DMS79 (cell line): ENCODE measurements at regions not wholly inside any gene's neighbourhood (a gene's known extent, or its start where the extent isn't known, plus 50 kb on each side); places are given as distances from the start of the nearest gene placed in this dataset.
A peak's percentile ranks its signal among the peaks of the same experiment; 100 is the strongest.

ENCODE experiments used
- DNase-seq: peaks from one replicate; lab custom pipeline; 2025; lab: John Stamatoyannopoulos, UW

DNA sequence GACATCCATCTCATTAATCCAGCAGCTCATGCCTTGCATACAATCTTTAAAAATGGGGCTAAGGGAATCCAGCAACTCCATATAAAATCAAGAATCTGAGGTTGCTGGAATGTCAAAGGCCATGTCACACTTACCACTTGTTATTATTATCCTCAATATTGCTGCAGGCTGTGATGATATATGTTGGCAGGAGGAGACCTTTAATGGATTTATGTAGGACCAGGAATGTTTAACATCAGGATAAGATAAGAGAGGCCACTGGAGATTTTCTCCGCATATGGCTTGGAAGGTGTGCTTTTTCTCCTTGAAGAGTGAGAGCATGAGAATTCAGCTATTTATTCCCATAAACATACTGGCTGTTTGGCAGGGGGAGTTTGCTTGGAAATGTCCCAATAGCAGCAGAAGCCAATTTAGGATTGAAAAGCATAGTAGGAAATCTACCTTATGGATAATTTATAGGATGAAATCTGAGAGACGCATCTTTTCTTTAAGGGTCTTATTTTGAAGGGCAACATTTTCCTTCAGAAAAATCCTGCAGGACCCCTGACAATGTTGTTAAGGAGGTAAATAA is 481.4 kb downstream of the AGTPBP1 start:
- no peak for DNase-seq

DNA sequence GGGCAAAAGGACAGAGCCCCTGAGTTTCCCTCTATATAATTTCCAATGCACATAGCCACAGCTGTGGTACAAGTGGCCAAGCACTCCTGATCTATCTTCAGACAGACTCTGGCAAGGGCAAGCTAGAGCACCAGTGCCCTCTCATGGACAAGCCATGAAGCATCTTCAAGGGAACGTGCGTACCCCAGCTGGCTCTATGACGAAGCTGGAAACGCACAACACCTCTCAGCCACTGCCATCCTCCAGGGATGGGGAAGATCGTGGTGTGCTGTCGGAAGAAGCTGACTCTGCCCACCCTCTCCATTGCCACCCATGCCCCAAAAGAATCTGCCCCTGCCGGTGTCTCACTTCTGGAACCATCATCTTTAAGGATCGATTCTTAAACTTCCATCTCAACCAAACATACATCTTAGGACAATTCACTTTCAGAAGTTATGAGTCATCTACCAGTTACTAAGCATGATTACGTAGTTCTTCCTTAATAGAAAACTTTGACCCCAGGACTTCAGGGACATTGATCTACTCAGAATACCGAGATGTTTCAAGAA is 482.9 kb downstream of the AGTPBP1 start:
- DNase-seq = peak; percentile 26

DNA sequence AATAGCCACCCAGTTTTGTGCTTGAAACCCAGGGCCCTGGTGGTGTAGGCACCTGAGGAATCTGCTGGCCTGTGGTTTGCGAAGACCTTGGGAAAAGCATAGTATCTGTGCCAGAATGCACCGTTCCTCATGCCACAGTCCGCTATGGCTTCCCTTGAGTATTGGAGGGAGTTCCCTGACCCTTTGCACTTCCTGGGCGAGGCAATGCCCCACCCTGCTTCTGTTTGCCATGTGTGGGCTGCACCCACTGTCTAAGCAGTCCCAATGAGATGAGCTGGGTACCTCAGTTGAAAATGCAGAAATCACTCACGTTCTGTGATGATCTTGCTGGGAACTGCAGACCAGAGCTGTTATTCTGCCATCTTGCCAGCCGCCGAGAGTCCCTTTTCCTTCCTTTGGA is 483.5 kb downstream of the AGTPBP1 start:
- no peak for DNase-seq

DNA sequence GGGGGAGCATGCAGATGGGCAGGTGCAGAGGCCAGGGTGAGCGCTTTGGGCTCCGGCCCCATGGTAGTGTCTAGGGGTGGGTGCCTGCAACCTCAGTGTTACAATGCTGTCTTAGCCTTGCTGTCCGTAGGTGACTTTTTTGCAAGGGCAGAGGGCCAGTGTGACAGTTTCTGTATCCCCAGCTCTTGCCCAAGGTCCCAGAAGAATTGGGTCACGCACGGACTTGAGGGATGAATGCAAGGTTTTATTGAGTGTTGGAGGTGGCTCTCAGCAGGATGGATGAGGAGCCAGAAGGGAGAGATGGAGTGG is 492.5 kb downstream of the AGTPBP1 start:
- no peak for DNase-seq

DNA sequence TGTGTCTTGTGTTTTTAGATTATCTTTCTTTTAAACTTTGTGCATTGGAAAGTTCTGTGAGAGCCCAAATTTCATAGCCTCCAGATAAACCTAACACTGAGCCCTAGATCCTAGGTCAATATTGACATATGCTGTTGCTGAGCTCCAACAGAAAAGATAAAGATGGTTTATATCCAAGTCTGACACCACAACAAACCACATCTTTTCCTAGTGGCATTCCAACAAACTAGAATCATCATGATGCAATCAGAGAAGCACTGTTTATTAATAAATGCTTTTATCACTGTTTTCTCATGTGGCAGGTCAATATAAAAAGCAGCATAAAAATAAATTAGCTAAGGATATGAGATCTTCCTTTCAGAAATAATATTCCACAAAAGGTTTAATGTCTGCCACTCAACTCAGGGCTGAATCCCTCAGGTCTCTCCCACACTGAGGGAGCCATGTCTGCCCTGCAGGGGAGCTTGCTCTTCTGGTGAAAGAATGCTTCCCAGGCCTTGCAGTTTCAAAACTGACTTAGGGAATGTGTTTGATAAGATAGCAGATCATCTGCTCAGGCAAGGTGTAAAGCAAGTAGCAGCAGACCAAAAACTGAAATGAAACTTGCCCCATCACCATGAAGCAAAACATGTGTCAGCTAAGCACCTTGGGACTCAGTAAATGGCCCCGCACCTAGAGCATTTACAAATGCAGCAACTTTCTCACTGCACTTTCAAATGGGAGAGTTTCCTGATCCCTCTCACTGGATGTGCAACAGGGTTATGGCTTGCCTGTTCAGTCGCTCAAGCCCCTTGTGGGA is 493.0 kb downstream of the AGTPBP1 start:
- no peak for DNase-seq

DNA sequence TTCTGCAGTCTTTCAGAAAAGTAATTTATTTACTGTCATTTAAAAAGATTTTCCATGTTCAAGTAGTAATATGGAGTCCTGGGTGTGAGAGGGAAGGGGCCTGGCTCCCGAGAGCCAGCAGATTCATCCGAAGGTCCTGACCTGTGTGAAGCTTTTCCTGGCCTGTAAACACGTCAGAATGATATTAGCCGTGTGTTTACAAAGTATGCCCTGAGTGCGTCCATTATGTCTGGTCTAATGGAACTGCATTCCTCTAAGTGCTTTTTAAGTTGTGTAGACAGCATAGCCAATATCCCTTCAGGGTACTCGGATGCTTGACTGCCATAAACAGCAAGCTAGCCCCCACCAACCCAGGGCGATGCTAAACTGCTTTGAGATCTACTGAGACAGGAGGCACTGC is 495.2 kb downstream of the AGTPBP1 start:
- DNase-seq = peak; percentile 14

DNA sequence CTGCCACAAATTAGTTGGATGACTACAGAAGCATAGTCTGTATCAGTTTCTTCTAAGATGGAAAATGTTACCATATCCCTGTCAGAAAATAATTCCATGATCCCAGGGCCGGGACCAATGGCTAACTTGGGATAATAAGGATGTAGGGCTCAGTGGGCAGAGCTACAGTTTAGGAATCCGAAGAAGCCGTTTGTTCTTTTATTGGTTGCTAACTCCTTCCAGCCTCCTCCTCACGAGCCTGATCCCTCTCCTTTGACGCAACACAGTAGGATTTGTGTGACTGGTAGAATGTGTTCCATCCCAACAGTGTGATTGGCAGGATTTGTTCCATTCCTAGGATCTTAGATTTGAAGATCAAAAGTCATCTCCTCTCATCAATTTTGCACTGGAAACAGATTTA is 496.9 kb downstream of the AGTPBP1 start:
- no peak for DNase-seq

DNA sequence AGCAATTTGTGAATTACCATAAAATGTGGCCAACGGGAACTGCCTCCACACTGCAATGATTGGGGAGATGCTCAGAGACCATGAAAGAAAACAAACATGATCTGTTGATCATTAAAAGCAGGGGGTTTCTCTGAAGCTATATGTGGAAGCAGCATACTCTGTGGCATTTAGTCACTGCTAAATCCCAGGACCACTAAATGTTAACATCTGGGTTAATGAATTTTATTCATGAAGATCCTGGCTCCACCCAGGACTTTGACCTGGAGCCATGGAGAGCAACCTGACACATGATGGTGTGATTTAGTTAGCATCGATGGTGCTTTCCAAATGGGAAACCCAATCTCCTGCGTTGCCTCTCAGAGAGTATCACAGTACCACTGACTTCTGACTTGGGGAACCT is 497.8 kb downstream of the AGTPBP1 start:
- no peak for DNase-seq

DNA sequence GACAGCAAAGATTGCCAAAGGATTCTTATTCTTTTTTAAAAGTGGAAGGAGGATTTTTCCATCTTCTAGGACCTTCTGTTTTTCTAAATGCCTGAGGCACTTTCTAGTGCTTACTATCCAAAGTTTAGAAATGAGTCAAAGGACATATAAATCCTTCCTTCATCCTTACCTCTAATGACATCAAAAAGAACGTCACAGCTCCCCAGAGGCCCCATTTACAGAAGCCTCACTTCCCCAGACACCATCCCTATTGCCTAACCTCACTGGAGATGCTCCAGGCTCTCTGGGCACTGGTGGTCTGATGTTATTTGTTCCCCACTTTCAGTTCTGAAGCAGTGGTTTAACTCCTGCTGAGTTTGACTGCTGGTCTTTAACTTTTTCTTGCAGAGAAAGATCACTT is 504.3 kb downstream of the AGTPBP1 start:
- DNase-seq = no peak

DNA sequence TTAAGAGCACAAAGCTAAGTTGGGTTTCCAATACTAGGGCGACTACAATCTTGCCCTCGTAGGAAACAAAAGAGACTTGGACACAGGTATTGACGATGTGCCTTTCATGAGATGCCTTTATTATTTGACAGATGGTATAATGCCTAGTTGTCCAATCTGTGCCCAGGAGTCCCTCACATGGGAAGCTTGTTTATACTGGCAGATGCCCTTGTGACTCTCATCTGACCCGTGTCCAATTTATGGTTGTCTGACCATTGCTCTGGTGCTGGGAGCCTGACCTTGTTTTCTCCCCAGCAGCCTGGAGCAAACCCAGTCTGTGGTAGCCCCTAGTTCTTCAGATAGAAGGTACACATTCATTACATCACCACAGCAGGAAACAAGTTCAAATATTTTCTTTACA is 511.7 kb downstream of the AGTPBP1 start:
- DNase-seq = no peak

DNA sequence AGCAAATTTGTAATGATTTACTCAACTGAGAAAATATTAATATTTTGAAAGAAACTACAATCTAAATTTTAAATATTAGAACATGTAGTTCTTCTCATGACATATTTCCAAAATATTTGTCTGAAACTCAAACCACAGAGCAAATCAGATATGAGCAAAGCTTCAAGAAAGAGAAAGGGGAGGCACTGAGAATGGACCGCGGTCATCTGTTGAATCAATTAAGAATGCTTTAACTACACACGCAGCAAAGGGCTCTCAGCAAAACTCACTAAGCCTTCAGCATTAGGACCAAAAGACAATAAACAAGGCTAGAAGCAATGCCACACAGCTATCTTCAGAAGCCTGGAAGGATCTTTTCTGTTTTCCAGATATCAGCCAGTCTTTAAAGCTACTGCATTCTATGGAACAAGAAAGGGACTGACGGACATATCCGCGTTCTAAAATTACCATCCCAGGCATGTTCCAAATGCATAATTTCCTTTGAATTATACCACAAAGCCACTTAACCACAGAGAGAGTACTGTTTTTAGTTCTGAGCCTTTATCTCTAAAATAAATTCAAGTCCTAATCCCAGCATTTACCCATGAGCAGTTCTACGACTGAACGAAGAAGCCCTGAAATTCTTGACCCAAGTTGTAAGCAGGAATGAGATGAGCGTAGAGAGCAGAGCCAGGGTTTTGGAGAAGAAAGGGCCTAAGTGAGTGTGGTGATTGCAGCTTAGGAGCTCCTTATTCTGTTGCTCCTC is 513.5 kb downstream of the AGTPBP1 start:
- no peak for DNase-seq

DNA sequence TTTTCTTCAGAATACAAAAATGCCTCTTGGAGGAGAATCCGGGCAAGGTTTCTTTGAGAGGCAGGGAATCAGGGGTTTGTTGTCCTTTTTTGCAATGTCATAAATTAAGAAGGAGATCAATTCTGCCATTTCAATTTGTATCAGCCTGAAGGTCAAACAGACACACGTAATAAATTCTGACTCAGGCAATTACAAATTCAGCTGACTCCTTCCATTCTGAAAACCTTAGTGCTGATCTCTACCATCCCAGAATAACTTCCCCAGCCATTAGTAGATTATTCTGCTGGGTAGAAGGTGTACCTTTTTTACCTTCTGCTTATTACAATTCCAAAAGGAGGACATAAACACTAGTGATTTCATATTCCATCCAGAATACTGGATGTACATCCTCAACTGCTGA is 516.6 kb downstream of the AGTPBP1 start:
- DNase-seq = no peak

DNA sequence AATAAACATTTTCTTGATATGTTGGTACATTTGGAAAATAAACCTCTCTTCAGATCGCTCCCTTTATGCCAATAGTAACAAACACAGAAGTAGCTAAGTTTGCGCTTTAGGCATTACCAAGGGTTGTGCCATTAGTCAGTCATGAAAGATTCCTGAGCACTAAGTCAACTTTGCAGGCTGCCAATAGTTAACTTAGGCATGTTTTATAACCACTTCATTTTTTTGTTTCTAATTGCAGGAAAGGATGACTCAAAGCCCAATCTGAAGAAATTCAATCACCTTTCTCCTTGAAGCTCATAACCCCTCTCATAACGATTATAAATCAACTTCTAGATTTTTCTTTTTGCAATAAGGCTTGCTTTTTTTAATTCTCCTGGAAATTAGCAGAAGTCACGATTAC is 517.0 kb downstream of the AGTPBP1 start:
- DNase-seq = no peak

DNA sequence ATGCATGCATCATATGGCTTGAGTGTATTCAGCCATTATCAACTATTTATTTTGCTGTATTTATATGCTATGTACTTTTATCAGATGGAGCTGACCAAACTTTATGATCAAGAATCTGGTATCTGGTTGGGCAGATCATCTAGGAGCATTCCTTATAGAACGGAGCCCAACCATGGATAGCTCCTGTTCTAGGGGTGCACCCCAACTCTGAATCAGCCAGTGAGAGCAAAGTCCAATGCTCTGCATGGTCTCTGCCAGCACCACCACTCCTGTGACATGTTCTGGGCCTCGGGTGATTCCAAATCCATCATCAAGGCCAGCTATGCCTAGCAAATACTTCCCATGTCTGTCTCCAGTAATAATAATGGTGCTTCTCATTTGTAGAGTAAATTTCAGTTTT is 517.5 kb downstream of the AGTPBP1 start:
- DNase-seq = no peak

DNA sequence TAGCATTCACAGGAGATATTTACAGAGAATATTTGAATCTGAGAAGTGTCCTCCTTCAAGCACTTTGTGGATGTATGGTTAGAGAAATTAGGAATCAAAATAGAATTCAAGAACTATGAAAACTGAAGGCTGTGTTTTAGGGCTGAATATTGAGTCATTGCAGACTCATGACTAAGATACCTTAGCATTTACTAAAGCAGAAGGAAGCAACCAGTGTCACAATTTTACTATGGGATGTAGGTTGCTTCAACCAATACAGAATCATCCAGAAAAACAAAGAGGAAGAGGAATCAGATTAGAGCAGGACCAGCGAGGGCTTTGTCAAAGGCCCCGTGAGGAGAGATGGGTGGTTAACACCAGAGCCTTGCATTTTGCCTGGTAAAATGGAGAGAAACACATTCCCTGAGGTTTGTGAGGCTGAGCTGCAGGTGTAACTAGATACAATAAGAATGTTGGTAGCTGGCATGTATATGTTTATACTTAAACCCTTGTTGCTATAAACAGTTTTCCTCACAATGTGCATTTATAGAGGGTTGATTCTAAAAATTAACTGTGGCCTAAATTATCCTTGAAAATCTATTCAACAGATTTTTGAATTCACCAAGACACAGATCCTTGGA is 518.1 kb downstream of the AGTPBP1 start:
- DNase-seq = no peak

DNA sequence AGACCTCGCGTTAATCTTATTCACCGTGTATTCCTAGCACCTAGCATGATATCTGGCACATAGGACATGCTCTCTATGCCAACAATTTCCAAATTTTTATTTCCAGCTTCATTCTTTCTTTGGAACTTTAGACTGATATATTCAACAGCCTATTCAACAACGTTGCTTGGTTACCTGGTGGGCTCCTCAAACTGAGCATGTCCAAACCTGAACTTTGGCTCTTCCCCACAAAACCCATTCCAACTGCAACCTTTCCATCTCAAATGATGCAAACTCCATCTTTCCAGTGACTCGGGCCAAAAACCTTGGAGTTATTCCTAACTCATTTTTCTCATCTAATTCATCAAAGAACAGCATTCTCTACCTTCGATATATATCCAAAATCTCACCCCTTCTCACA is 525.2 kb downstream of the AGTPBP1 start:
- no peak for DNase-seq

DNA sequence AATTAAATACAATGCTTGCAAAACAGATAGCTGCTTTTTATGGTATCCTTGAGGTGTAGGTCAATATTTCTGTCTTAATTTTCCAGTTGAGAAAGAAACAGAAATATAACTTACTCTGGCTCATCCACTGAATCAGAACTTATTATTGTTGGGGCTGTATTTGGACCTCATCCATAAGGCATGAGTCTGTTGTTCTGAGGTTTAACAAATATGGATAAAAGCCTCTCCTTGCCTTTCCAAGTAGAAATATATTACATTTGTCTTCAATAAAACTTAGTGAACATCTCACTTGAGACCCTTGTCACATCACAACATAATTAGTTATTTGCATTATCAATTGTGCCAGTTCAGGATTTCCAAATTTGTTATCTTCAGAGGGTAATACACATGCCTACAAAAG is 525.8 kb downstream of the AGTPBP1 start:
- DNase-seq = no peak

DNA sequence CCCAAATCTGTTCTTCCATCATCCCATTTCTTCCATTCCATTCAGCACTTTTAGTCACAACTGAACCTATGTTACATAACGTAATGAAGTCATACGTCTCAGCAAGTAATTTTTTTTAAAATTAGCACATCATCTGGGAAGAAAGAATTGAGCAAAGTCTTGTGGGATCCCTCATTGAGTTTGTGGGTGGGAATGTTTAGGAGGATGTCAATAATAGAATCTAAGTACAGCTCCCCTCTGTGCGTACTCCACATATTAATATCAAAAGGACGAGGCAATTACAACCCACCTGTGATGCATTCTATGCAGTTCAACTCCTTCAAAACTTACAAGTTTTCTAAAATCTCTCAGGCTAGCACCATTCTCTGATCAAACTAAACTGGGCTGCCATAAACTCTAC is 526.3 kb downstream of the AGTPBP1 start:
- DNase-seq = no peak

DNA sequence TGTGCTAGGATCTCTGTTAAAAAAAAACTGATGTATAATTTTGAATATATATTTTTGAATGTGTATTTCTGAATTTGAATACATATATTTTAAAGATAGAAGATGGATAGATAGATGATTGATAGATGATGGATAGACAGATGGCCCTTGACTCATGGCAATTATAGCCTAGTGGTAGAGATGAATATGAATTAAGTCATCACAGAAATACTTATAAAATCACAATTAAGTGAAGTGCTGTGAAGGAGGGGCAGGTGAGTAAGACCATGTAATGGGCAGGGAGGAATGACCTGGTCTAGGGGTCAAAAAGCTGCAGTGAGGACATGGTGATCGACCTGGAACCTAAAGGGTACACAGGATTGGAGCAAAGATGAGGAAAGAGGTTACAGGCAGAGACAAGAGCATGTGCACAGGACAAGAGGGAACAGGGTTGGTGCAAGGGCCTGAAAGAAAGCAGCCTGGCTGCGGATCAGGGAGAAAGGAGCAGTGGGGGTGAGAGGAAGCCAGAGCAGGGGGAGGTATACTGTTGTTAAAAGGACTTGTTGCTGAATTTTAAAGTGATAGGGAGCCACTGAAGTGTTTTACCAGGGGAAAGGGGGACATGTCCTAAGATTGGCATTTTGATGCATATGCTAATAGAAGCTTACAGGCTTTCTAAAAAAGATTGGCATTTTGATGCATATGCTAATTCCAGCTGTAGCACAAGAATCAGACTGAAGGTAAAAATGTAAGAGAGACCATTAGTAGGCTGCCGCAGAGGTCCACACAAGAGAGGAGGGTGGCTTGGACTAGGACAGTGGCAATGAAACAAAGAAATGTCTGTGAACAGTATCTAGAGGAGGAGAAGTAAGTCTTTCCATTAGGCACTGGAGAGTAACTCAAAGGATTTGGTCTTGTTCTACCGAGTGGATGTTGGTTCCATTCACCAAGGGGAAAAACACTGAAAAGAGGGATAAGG is 527.8 kb downstream of the AGTPBP1 start:
- no peak for DNase-seq

DNA sequence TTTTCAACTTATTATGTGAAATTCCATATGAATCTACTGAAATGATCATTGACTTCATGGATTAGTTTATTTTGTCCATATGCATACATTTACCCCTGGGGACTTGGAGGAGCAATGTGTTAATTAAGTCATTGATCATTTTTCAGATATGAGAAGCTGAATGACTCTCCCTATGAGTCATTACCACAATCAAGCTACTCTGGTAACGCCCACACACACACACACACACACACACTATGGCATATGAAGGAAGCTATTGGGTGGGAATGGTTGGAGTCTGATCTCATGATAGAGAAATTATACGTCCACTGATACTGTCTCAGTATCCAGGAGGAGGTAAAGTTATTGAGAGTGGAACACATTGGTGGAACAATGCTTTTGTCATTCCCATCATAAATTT is 528.9 kb downstream of the AGTPBP1 start:
- DNase-seq = no peak

DNA sequence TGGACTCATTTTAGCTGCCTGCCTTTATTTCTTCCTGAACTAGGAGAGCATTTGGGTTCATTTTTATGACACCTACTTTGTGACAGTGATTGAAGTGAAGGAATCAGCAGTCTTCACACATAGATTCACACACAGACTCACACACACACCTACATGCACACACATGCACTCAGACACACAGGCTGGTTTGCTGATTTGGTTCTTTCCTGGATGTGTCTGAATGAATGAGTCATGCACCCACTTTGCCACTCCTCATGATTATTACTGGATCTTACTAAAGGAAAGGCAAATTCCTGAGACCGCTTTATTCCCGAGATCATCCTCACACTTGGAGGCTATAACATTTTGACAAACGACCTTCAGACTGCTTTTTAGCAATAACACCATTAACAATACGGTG is 529.5 kb downstream of the AGTPBP1 start:
- no peak for DNase-seq

DNA sequence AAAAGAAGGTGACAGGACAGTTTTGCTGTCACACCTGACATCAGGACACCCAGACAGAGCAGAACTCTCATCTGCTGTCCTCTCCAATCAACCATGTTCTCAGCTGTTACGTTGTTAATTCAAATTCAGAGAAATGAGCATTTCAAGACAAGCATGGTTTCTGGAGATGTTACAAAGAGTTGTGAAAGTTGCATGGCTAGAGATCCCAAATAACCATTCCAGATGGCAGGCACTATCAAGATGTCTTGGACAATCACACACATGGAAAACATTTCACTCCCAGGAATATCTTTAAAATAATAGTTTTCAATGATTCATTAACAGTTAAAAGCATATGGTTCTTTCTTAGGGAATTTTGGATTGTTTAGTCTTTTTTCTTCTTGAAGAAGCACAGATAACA is 533.1 kb downstream of the AGTPBP1 start:
- DNase-seq = no peak
